Activated naive CD4-positive, alpha-beta T cell treated with anti-CD3 and anti-CD28 coated beads, Interleukin-2, amount 10 ng/mL, durations not matched to agents 7 days and 5 days (primary cell): ENCODE measurements at regions not wholly inside any gene's neighbourhood (a gene's known extent, or its start where the extent isn't known, plus 50 kb on each side); places are given as distances from the start of the nearest gene placed in this dataset.

Source experiments
- CTCF ChIA-PET: fragments of 350-600 bp; sonication (Branson Sonifier 250); formaldehyde crosslinking; loops from one replicate; lab custom pipeline; 2021; ENCODE audit warnings: antibody characterized with exemption; lab: Charles Lee
- DNase-seq: peaks from one replicate; pipeline ENCODE4 v3.0.0-alpha.2; 2020
- H3K27ac Mint-ChIP-seq: one replicate; pipeline ENCODE4 v1.8.0; 2021; ENCODE audit warnings: mild to moderate bottlenecking, moderate library complexity, mixed read lengths
- H3K27me3 Mint-ChIP-seq: one replicate; pipeline ENCODE4 v1.8.0; 2021; ENCODE audit warnings: mild to moderate bottlenecking, mixed read lengths
- H3K36me3 Mint-ChIP-seq: one replicate; pipeline ENCODE4 v1.8.0; 2021; ENCODE audit warnings: mixed read lengths
- H3K4me1 Mint-ChIP-seq: one replicate; pipeline ENCODE4 v1.8.0; 2021; ENCODE audit warnings: mixed read lengths
- H3K4me3 Mint-ChIP-seq: one replicate; pipeline ENCODE4 v1.8.0; 2021; ENCODE audit warnings: mild to moderate bottlenecking, moderate library complexity, mixed read lengths
- H3K9me3 Mint-ChIP-seq: one replicate; pipeline ENCODE4 v1.8.0; 2021; ENCODE audit warnings: mixed read lengths

DNA sequence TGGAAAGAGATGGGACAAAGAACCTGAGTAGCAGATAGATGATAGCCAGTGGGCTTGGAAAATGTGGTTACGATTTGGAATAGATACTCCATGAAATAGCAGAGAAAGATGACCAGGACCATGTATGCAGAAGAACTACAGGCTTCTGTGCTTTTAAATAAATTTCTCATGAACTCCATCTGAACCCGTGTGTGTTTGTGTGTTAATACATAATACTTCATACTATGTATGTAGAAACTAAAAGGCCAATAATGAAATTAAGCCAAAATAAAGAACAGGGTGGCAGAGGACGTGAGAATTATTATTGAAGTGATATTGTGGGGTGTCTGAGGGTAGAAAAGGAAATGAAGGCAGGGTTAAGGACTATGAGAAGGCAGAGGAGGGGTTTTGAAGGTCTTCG lies 385.1 kb upstream of the RPS23 start:
- no peaks in the 10 kb centered on the region for H3K36me3 Mint-ChIP-seq
- no peaks in the 10 kb centered on the region for H3K4me1 Mint-ChIP-seq
- no peaks in the 10 kb centered on the region for H3K9me3 Mint-ChIP-seq
- H3K4me3 Mint-ChIP-seq, result no peak overlapping the region
- CTCF ChIA-PET, result no interaction called here
- no peak for DNase-seq
- no peak overlapping the region for H3K27ac Mint-ChIP-seq
- H3K27me3 Mint-ChIP-seq, result peaks cover 17% of the 10 kb centered on the region

DNA sequence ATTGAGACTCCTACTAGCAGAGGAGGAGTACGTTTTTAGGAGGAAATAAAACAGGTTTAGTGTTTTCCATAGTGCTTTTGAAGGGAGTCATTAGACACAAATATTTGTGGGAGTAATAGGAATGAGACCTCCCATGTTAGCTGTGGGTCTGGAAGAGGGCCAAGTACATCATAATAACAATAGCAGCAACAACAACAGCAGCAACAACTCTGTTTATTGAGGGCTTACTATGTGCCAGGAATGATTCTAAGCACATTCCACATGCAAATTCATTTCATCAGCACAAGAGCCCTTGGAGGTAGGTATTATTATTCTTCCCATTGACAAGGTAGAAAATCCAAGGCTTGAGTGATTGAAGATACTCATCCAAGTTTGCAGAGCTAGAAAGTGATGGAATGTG lies 384.2 kb upstream of the RPS23 start:
- peaks cover 18% of the 10 kb centered on the region for H3K27me3 Mint-ChIP-seq
- no peak overlapping the region for H3K27ac Mint-ChIP-seq
- no peak overlapping the region for H3K4me3 Mint-ChIP-seq
- no peak for DNase-seq
- H3K4me1 Mint-ChIP-seq, result no peaks in the 10 kb centered on the region
- no peaks in the 10 kb centered on the region for H3K36me3 Mint-ChIP-seq
- CTCF ChIA-PET, result no interaction called here
- no peaks in the 10 kb centered on the region for H3K9me3 Mint-ChIP-seq

DNA sequence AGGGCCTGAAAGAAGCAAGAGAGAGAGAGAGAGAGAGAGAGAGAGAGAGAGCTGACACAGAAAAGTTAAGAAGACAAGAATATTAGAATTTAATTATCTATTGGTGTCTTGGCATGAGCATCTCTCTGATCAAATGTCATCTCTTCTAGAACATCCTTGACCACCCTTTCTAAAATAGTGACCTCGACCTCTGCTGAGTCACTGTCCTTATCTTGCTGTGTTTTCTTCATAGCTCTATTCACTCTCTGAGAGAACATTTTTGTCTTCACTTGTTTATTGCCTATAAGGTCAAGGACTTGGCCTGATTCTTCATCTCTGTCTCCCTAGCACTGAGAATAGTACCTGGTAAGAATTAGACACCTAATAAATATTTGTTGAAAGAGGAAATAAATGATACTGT lies 383.8 kb upstream of the RPS23 start:
- H3K4me1 Mint-ChIP-seq, result peaks cover under 1% of the 10 kb centered on the region
- H3K9me3 Mint-ChIP-seq, result no peaks in the 10 kb centered on the region
- DNase-seq, result no peak
- CTCF ChIA-PET, result no interaction called here
- peaks cover 16% of the 10 kb centered on the region for H3K27me3 Mint-ChIP-seq
- no peak overlapping the region for H3K27ac Mint-ChIP-seq
- no peak overlapping the region for H3K4me3 Mint-ChIP-seq
- H3K36me3 Mint-ChIP-seq, result no peaks in the 10 kb centered on the region

DNA sequence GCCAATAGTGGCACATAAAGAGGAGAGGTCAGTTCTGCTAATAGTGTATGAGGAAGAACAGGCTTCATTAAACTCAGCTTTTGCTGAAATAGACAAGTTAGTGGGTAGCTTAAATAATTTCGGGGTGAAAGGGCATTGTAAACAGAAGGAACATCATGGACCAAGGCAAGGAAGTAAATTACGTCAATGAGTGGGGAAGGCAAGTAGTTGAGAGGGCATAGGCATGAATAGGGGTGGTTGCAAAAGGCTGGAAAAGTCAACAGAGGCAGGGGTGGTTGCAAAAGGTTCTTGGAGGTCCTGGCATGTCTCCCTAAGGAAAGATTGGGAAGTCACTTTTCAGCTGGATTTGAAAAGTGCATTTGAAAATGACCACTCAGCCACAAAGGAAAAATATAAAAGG lies 383.3 kb upstream of the RPS23 start:
- Mint-ChIP-seq H3K9me3 (no peaks in the 10 kb centered on the region), H3K4me1 (peaks cover 3% of the 10 kb centered on the region), H3K4me3 (no peak overlapping the region), H3K36me3 (no peaks in the 10 kb centered on the region), H3K27me3 (peaks cover 14% of the 10 kb centered on the region), H3K27ac (no peak overlapping the region)
- DNase-seq, result no peak
- CTCF ChIA-PET, result no interaction called here

DNA sequence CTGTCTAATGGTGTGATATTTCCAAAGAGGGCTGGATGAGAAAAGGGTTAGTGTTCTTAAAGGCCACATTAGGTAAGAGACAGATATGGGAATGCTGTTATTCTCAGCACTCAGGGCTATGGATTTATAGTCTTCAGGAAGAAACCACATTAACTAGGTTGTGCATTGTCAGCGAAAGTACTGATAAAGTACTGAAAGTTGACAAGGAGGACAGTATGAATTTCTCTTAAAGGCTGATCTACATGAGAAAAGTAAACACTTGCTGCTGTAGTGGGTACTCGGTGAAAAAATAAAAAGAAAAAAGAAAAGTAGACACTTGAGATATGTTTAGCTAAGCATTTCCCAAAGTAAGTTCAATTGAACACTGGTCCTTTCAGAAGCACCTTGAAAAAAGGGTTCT lies 381.0 kb upstream of the RPS23 start:
- no peak for DNase-seq
- CTCF ChIA-PET, result interaction anchor here (1.2 kb wide), 1 partner anchor 17 kb away, joined by 4 read pairs; no protein-coding TSS in a partner anchor
- H3K27ac Mint-ChIP-seq, result no peak overlapping the region
- H3K9me3 Mint-ChIP-seq, result no peaks in the 10 kb centered on the region
- H3K36me3 Mint-ChIP-seq, result no peaks in the 10 kb centered on the region
- H3K4me1 Mint-ChIP-seq, result peaks cover 7% of the 10 kb centered on the region
- H3K27me3 Mint-ChIP-seq, result peaks cover 16% of the 10 kb centered on the region
- no peak overlapping the region for H3K4me3 Mint-ChIP-seq

DNA sequence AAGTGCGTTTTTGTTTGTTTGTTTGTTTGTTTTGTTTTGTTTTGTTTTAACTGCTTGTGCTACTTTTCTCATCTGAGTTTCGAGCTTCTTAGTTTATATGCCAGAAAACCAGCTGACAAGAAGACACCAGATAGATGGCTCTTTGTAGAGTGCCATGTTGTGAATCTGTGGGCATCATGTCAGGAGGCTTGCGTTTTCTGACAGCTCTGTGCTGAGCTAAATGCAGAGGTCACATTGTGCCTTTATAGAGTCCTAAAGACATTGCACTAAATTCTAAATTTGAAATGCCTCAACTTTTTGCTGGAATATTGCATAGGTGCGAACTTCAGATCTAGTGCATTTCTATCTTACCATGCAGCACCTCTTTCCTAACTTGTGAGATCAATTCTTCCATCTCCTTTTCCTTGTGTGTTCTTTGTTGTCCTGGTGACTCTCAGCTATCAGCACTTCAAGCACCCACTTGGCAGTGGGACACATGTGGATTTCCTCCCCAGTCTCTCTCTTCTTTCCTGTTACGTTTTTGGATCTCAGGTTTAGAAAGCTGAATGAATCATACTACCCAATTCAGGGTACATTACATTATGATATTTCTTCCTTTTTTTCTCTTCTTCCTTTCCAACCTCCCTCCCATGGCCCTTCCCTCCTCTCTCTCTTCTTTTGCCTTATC lies 379.0 kb upstream of the RPS23 start:
- no peak for DNase-seq
- H3K4me1 Mint-ChIP-seq, result peaks cover 7% of the 10 kb centered on the region
- H3K9me3 Mint-ChIP-seq, result no peaks in the 10 kb centered on the region
- H3K4me3 Mint-ChIP-seq, result no peak overlapping the region
- CTCF ChIA-PET, result interaction anchor here (0.7 to 1.1 kb wide), 2 partner anchors 9 to 762 kb away, joined by 3 read pairs; no protein-coding TSS in a partner anchor
- H3K36me3 Mint-ChIP-seq, result no peaks in the 10 kb centered on the region
- no peak overlapping the region for H3K27ac Mint-ChIP-seq
- peaks cover 20% of the 10 kb centered on the region for H3K27me3 Mint-ChIP-seq

DNA sequence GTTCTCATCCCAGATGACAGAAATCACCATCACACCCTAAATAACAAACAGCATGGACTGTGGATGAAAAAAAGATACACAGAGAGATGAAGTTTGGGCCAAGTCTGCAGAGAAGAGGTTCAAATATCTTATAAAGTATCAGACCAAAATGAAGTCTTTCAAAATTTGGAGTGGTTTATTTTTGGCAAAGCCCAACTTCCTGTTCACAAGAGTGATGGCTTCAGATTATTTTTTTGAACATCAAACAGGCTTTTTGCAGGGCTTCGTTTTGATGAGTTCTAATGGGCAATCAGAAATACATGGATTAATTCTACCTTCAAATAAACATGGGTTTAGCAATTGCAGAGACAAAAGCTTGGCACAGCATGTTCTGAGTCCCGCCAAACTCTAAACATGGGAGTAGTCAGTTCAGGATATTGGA lies 378.2 kb upstream of the RPS23 start:
- H3K4me1 Mint-ChIP-seq, result peaks cover 7% of the 10 kb centered on the region
- DNase-seq, result no peak
- H3K4me3 Mint-ChIP-seq, result no peak overlapping the region
- peaks cover 20% of the 10 kb centered on the region for H3K27me3 Mint-ChIP-seq
- CTCF ChIA-PET, result no interaction called here
- H3K36me3 Mint-ChIP-seq, result no peaks in the 10 kb centered on the region
- H3K9me3 Mint-ChIP-seq, result no peaks in the 10 kb centered on the region
- H3K27ac Mint-ChIP-seq, result no peak overlapping the region

DNA sequence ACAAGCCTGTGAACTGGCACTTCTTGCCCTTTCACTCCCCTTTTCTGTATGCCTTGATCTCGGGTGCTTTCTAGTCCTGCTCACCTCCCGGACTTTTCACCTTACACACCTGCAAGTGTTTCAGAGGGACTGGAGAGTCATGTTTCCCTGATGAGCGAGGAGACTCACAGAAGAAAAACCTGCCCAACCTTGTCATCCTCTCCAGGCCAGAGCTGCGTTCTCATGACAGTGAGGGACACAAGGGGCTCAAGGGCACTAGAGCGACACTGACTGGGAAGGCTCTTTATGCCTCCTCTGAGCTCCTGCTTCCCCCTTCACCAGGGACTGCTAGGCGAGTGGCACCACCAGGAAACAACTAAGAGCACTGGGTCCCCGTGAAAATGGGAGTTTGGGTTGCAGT lies 376.9 kb upstream of the RPS23 start:
- Mint-ChIP-seq H3K4me1 (peaks cover 7% of the 10 kb centered on the region), H3K27me3 (peaks cover 20% of the 10 kb centered on the region), H3K36me3 (no peaks in the 10 kb centered on the region), H3K9me3 (no peaks in the 10 kb centered on the region), H3K4me3 (no peak overlapping the region), H3K27ac (no peak overlapping the region)
- CTCF ChIA-PET, result interaction anchor here (1.3 kb wide), 1 partner anchor 9 kb away, joined by 4 read pairs; no protein-coding TSS in a partner anchor
- DNase-seq, result no peak

DNA sequence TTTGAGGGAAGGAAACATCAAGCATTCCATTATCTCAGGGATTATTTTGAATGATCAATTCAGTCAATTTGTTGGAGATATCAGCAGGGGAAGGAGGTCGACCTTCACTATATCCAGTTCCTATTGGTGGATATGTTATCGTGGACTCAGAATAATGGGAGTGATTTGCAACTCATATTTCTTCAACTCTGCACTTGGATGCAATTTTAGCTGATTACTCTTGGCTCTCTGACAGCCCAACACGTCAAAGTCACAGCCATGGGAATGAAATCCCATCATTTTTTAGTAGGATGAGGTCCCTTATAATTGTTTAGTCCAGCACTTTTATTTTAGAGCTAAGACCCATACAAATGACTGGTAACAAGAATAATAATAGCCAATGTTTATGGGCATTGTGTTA lies 371.8 kb upstream of the RPS23 start:
- CTCF ChIA-PET, result no interaction called here
- H3K27ac Mint-ChIP-seq, result no peak overlapping the region
- DNase-seq, result no peak

DNA sequence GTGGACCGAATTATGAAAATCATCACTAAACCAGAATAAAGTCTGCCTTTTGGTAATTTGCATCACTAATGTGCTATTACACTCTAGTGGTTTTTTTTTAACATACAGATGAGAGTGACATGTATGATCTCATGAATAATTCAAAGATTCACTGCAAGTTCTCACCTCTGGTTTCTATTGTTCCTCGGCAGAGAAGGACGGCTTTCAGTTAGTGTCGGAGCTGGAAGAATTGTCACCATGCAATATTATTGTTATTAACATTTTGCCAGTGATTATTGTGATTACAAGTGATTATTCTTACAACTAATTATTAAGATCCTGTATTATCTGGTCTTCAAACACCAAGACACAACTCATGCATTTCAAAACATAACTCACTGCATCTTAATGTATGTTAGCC lies 366.6 kb upstream of the RPS23 start:
- Mint-ChIP-seq H3K27ac (no peak overlapping the region), H3K4me1 (peaks cover 5% of the 10 kb centered on the region), H3K4me3 (no peak overlapping the region), H3K36me3 (no peaks in the 10 kb centered on the region), H3K9me3 (no peaks in the 10 kb centered on the region), H3K27me3 (peaks cover 12% of the 10 kb centered on the region)
- CTCF ChIA-PET, result no interaction called here
- DNase-seq, result no peak

More for the DNA sequence above, 371.8 kb upstream of the RPS23 start:
- no peaks in the 10 kb centered on the region for H3K36me3 Mint-ChIP-seq
- no peaks in the 10 kb centered on the region for H3K4me1 Mint-ChIP-seq
- H3K27me3 Mint-ChIP-seq, result peaks cover 17% of the 10 kb centered on the region
- H3K9me3 Mint-ChIP-seq, result no peaks in the 10 kb centered on the region
- no peak overlapping the region for H3K4me3 Mint-ChIP-seq

DNA sequence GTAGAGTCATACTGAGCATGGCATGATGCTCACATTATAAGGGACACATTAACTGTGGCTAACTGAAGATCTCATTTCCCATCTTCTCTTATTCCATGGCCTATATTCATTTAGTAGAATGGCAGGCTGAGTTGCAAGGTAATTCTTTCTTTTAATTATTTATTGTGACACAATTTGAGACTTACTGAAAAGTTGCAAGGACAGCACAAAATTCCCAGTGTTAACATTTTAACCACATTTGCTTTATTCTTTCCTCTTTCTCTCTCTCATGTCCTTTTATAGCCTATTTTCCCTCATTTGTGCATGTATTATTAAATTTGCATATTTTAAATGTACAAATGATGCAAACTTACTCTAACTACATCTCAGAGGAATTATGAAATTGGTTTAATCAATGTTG lies 366.1 kb upstream of the RPS23 start:
- Mint-ChIP-seq H3K4me3 (no peak overlapping the region), H3K4me1 (peaks cover 10% of the 10 kb centered on the region), H3K27me3 (peaks cover 12% of the 10 kb centered on the region), H3K27ac (no peak overlapping the region), H3K36me3 (no peaks in the 10 kb centered on the region), H3K9me3 (no peaks in the 10 kb centered on the region)
- DNase-seq, result no peak
- CTCF ChIA-PET, result no interaction called here

DNA sequence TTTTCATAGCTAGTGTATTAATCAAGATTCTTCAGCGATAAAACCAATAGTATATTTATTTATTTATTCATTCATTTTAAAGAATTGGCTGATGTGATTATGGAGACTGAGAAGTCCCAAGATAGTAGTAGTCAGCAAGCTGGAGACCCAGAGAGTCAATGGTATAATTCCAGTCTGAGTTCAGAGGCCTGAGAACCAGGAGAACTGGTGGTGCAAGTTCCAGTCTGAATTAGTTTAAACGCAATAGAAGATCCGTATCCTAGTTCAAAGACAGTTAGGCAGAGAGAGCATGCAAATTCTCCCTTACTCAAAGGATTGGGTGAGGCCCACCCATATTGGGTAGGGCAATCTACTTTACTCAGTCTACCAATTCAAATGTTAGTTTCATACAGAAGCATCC lies 364.2 kb upstream of the RPS23 start:
- no peak overlapping the region for H3K27ac Mint-ChIP-seq
- no peaks in the 10 kb centered on the region for H3K9me3 Mint-ChIP-seq
- CTCF ChIA-PET, result interaction anchor here (1.1 to 2.7 kb wide), 5 partner anchors 17 to 330 kb away, joined by 4 to 24 read pairs (median 8); no protein-coding TSS in a partner anchor
- peaks cover 3% of the 10 kb centered on the region for H3K27me3 Mint-ChIP-seq
- no peak for DNase-seq
- no peak overlapping the region for H3K4me3 Mint-ChIP-seq
- H3K36me3 Mint-ChIP-seq, result no peaks in the 10 kb centered on the region
- H3K4me1 Mint-ChIP-seq, result peaks cover 10% of the 10 kb centered on the region

DNA sequence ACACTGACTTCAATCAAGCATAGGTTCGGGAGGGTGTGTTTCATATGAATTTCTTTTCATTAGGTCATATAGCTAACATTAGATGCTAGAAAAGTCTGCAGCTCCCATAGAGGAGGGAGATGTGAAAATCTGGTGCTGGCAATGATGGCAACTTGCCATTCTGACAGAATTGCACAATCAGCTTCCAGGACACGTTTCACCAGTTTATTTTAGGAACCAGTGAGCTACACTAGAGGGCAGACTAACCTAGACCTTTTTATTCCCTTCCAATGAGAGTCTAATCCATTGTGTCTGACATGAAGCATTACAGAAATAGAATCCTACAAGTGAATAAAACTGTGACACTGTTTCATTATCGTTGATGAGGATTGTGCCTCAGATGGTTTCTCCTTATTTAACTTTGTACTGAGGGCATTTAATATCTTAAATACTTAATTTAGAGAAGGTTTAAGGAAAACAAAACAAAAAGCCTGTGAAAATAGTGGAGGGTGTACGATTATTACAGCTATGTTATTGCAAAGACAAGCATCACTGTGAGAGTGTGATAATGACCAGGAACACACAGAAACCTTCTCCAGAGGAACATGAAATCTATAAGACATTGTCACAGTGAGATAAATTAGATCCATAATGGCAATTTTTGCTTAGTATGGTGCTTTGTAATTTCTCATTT lies 363.3 kb upstream of the RPS23 start:
- Mint-ChIP-seq H3K9me3 (no peaks in the 10 kb centered on the region), H3K27me3 (peaks cover 3% of the 10 kb centered on the region), H3K27ac (no peak overlapping the region), H3K36me3 (no peaks in the 10 kb centered on the region), H3K4me3 (no peak overlapping the region), H3K4me1 (peaks cover 10% of the 10 kb centered on the region)
- CTCF ChIA-PET, result interaction anchor here (0.7 to 2.7 kb wide), 11 partner anchors 13 to 922 kb away, joined by 3 to 24 read pairs (median 4); no protein-coding TSS in a partner anchor
- DNase-seq, result no peak

DNA sequence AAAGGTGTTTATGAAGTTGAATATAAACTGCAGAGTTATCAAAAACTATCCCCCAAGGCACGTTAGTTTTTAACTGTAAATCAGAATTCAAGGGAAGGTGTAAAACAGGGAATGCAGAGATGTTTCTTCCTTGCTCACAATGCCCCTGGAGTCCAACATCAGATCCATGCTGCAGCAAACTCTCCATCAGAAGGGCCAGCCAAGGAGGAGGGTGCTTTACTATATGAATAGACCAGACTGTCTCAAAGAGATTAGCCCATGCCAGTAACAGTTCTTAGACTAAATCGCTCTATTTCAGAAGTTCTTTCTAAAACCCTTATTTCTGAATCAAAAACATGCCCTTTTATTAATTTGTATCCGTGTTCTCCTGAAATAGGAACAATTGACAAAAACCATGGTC lies 362.8 kb upstream of the RPS23 start:
- H3K36me3 Mint-ChIP-seq, result no peaks in the 10 kb centered on the region
- CTCF ChIA-PET, result interaction anchor here (0.7 to 2.7 kb wide), 10 partner anchors 13 to 922 kb away, joined by 3 to 24 read pairs (median 4); no protein-coding TSS in a partner anchor
- H3K27ac Mint-ChIP-seq, result no peak overlapping the region
- H3K4me3 Mint-ChIP-seq, result no peak overlapping the region
- H3K27me3 Mint-ChIP-seq, result peaks cover 3% of the 10 kb centered on the region
- peaks cover 10% of the 10 kb centered on the region for H3K4me1 Mint-ChIP-seq
- DNase-seq, result no peak
- H3K9me3 Mint-ChIP-seq, result no peaks in the 10 kb centered on the region
